GM12892 (cell line): ENCODE measurements at regions not wholly inside any gene's neighbourhood (a gene's known extent, or its start where the extent isn't known, plus 50 kb on each side); places are given as distances from the start of the nearest gene placed in this dataset.
"Not testable (repeated sequence)": the region's sequence is repeated elsewhere in the genome, so short reads cannot be mapped to it uniquely, and the experiment has no call there.

ENCODE experiments used
- DNase-seq: peaks from one replicate; pipeline ENCODE4 v3.0.0; 2011; ENCODE audit not compliant: insufficient read length
- FAIRE-seq: peaks from 2 replicates; lab custom pipeline; 2011; peaks lifted over from hg19 to GRCh38; lab: Jason Lieb, UNC
- POLR2A ChIP-seq: IDR thresholded peaks from 2 replicates; pipeline ENCODE4 v1.6.1; 2011; ENCODE audit warnings: low read depth, low read length, control low read depth
- POLR2AphosphoS5 ChIP-seq: IDR thresholded peaks from 2 replicates; pipeline ENCODE4 v1.6.1; 2011; ENCODE audit warnings: low read depth, low read length, control low read depth
- TAF1 ChIP-seq: IDR thresholded peaks from 2 replicates; pipeline ENCODE4 v1.6.1; 2011; ENCODE audit warnings: low read depth, mild to moderate bottlenecking, control low read depth, low read length, borderline replicate concordance

- TF ChIP-seq POLR2A (no peak), POLR2AphosphoS5 (no peak), TAF1 (no peak)
- no peak for DNase-seq
- no peak for FAIRE-seq
Observed at GRCh38 chr10:130509881-130510689, 373.9 kb downstream of the GLRX3 start.

- FAIRE-seq (no peak), DNase-seq (no peak)
Observed at GRCh38 chr10:130510755-130511154, 374.6 kb downstream of the GLRX3 start.

GRCh38 chr10:130511766-130512165, 375.6 kb downstream of the GLRX3 start:
- no peak for TF ChIP-seq POLR2A
- TF ChIP-seq TAF1 = no peak
- TF ChIP-seq POLR2AphosphoS5 = no peak
- FAIRE-seq (no peak), DNase-seq (no peak)

More at GRCh38 chr10:130510755-130511154, 374.6 kb downstream of the GLRX3 start:
- TF ChIP-seq POLR2A = no peak
- no peak for TF ChIP-seq TAF1
- no peak for TF ChIP-seq POLR2AphosphoS5

GRCh38 chr10:130512936-130513335, 376.7 kb downstream of the GLRX3 start:
- no peak for FAIRE-seq
- TF ChIP-seq TAF1 = no peak
- no peak for TF ChIP-seq POLR2A
- TF ChIP-seq POLR2AphosphoS5 = no peak
- DNase-seq = no peak

- TF ChIP-seq POLR2AphosphoS5 = no peak
- no peak for TF ChIP-seq POLR2A
- TF ChIP-seq TAF1 = no peak
- FAIRE-seq = no peak
Observed at GRCh38 chr10:130513686-130514476, 377.7 kb downstream of the GLRX3 start.

GRCh38 chr10:130515670-130516069, 379.5 kb downstream of the GLRX3 start:
- no peak for TF ChIP-seq POLR2AphosphoS5
- no peak for TF ChIP-seq POLR2A
- TF ChIP-seq TAF1 = no peak
- no peak for FAIRE-seq
- DNase-seq = no peak

More at GRCh38 chr10:130513686-130514476, 377.7 kb downstream of the GLRX3 start:
- DNase-seq = no peak

- no peak for FAIRE-seq
- no peak for TF ChIP-seq TAF1
- TF ChIP-seq POLR2AphosphoS5 = no peak
- no peak for TF ChIP-seq POLR2A
- no peak for DNase-seq
Observed at GRCh38 chr10:130516141-130516735, 380.0 kb downstream of the GLRX3 start.

- not testable (repeated sequence) for FAIRE-seq, DNase-seq
Observed at GRCh38 chr10:130518921-130519320, 382.7 kb downstream of the GLRX3 start.

- TF ChIP-seq POLR2A (no peak), POLR2AphosphoS5 (no peak), TAF1 (no peak)
- no peak for DNase-seq
- FAIRE-seq = no peak
Observed at GRCh38 chr10:130519791-130520190, 383.6 kb downstream of the GLRX3 start.

GRCh38 chr10:130531312-130531711, 395.1 kb downstream of the GLRX3 start:
- no peak for DNase-seq
- no peak for FAIRE-seq
- TF ChIP-seq TAF1 = no peak
- TF ChIP-seq POLR2AphosphoS5 = no peak
- no peak for TF ChIP-seq POLR2A

GRCh38 chr10:130541090-130541489, 404.9 kb downstream of the GLRX3 start:
- no peak for FAIRE-seq
- TF ChIP-seq POLR2AphosphoS5 = no peak
- TF ChIP-seq POLR2A = no peak
- no peak for TF ChIP-seq TAF1
- no peak for DNase-seq

GRCh38 chr10:130542761-130543160, 406.6 kb downstream of the GLRX3 start:
- no peak for FAIRE-seq
- TF ChIP-seq TAF1 = no peak
- no peak for DNase-seq
